Frontal cortex (tissue), 3 donors: ENCODE measurements at regions not wholly inside any gene's neighbourhood (a gene's known extent, or its start where the extent isn't known, plus 50 kb on each side); places are given as distances from the start of the nearest gene placed in this dataset.

ENCODE experiments used
- DNase-seq, 2 donors: peaks; one replicate each; pipeline ENCODE4 v3.0.0; 2012; ENCODE audit warnings: low spot score in 2 of 2
- FAIRE-seq: peaks from 2 replicates; lab custom pipeline; 2012; peaks lifted over from hg19 to GRCh38; lab: Jason Lieb, UNC
- donor health status: control.
- donor health status: control.
- donor health status: control.

GRCh38 chr11:71336176-71336995 lies 84.0 kb upstream of the SHANK2 start:
- DNase-seq (no peak), FAIRE-seq (no peak)

GRCh38 chr11:71335371-71335770 lies 83.0 kb upstream of the SHANK2 start:
- FAIRE-seq, result no peak
- no peak for DNase-seq

- FAIRE-seq (no peak), DNase-seq (no peak)
Observed at GRCh38 chr11:71334191-71334590, 81.8 kb upstream of the SHANK2 start.

- no peak for DNase-seq
Observed at GRCh38 chr11:71333473-71333872, 81.1 kb upstream of the SHANK2 start.

GRCh38 chr11:71332447-71332846 lies 80.1 kb upstream of the SHANK2 start:
- DNase-seq (no peak), FAIRE-seq (no peak)

More at GRCh38 chr11:71333473-71333872, 81.1 kb upstream of the SHANK2 start:
- FAIRE-seq, result no peak

- no peak for DNase-seq
- FAIRE-seq, result no peak
Observed at GRCh38 chr11:71332046-71332445, 79.7 kb upstream of the SHANK2 start.

- DNase-seq, result no peak
- no peak for FAIRE-seq
Observed at GRCh38 chr11:71331631-71332030, 79.3 kb upstream of the SHANK2 start.

- DNase-seq (no peak), FAIRE-seq (no peak)
Observed at GRCh38 chr11:71330996-71331395, 78.6 kb upstream of the SHANK2 start.

GRCh38 chr11:71330349-71330748 lies 78.0 kb upstream of the SHANK2 start:
- no peak for FAIRE-seq
- no peak for DNase-seq

GRCh38 chr11:71329786-71330185 lies 77.4 kb upstream of the SHANK2 start:
- FAIRE-seq, result no peak
- no peak for DNase-seq

GRCh38 chr11:71329165-71329510 lies 76.8 kb upstream of the SHANK2 start:
- DNase-seq (no peak), FAIRE-seq (no peak)

- FAIRE-seq, result no peak
- DNase-seq, result no peak
Observed at GRCh38 chr11:71327156-71328085, 75.0 kb upstream of the SHANK2 start.

GRCh38 chr11:71326328-71326940 lies 74.1 kb upstream of the SHANK2 start:
- no peak for DNase-seq
- FAIRE-seq, result no peak

GRCh38 chr11:71325418-71326327 lies 73.3 kb upstream of the SHANK2 start:
- FAIRE-seq (no peak), DNase-seq (no peak)

GRCh38 chr11:71324788-71325417 lies 72.5 kb upstream of the SHANK2 start:
- DNase-seq (no peak), FAIRE-seq (no peak)

- FAIRE-seq, result no peak
- DNase-seq, result no peak
Observed at GRCh38 chr11:71323876-71324526, 71.6 kb upstream of the SHANK2 start.

GRCh38 chr11:71322861-71323582 lies 70.6 kb upstream of the SHANK2 start:
- FAIRE-seq, result no peak
- no peak for DNase-seq

GRCh38 chr11:71322192-71322735 lies 69.9 kb upstream of the SHANK2 start:
- no peak for DNase-seq
- no peak for FAIRE-seq
